HEK293 (cell line): ENCODE measurements at regions not wholly inside any gene's neighbourhood (a gene's known extent, or its start where the extent isn't known, plus 50 kb on each side); places are given as distances from the start of the nearest gene placed in this dataset.

Experiments used
- CTCF ChIA-PET: fragments of 350-600 bp; formaldehyde crosslinking; extraction: SDS; loops from one replicate; lab custom pipeline; 2021; ENCODE audit warnings: antibody characterized with exemption; lab: Yijun Ruan, JAX
- POLR2A ChIA-PET: fragments of 300-600 bp; formaldehyde crosslinking; extraction: SDS; loops from one replicate; lab custom pipeline; 2020; ENCODE audit warnings: antibody characterized with exemption, inconsistent platforms; lab: Yijun Ruan, JAX
- H3K27ac ChIP-seq: fragments of 200-500 bp; sonication (Bioruptor generic); 2 replicates; pipeline ENCODE4 v1.5.1; 2014; ENCODE audit warnings: low read depth, low read length, control low read depth, inconsistent platforms; ENCODE audit errors: extremely low read depth
- H3K36me3 ChIP-seq, 2 experiments: fragments of 200-500 bp in 1 of 2; sonication (Bioruptor generic) in 1 of 2; 1 replicate in 1 of 2; 2 replicates in 1 of 2; pipeline ENCODE4 v1.5.1; 2014 to 2017; ENCODE audit warnings: inconsistent platforms in 2 of 2, low read length in 2 of 2; ENCODE audit not compliant: control insufficient read depth in 2 of 2, insufficient read depth in 1 of 2
- H3K4me1 ChIP-seq: fragments of 200-500 bp; sonication (Bioruptor generic); 2 replicates; pipeline ENCODE4 v1.5.1; 2014; ENCODE audit warnings: mild to moderate bottlenecking, low read length, inconsistent platforms; ENCODE audit not compliant: control insufficient read depth, insufficient read depth
- H3K4me3 ChIP-seq: 2 replicates; pipeline ENCODE4 v1.5.1; 2011; ENCODE audit warnings: low read depth, mild to moderate bottlenecking, control low read depth, low read length, moderate library complexity
- H3K9me3 ChIP-seq: fragments of 200-500 bp; sonication (Bioruptor generic); 2 replicates; pipeline ENCODE4 v1.5.1; 2014; ENCODE audit warnings: low read depth, low read length, inconsistent platforms; ENCODE audit not compliant: control insufficient read depth, insufficient read depth
- EGR2 ChIP-seq: fragments of 450-650 bp; formaldehyde crosslinking; IDR thresholded peaks from 2 replicates; pipeline ENCODE4 v1.5.1; 2016; ENCODE audit warnings: low read depth, missing biosample characterization, missing genetic modification characterization
- FEZF1 ChIP-seq: fragments of 450-650 bp; formaldehyde crosslinking; IDR thresholded peaks from 2 replicates; pipeline ENCODE4 v1.5.1; 2016; ENCODE audit warnings: missing biosample characterization, missing genetic modification characterization
- GLIS1 ChIP-seq: fragments of 450-650 bp; formaldehyde crosslinking; IDR thresholded peaks from 2 replicates; pipeline ENCODE4 v1.5.1; 2016; ENCODE audit warnings: missing biosample characterization, missing genetic modification characterization
- HIC1 ChIP-seq: fragments of 450-650 bp; formaldehyde crosslinking; IDR thresholded peaks from 2 replicates; pipeline ENCODE4 v1.5.1; 2016; ENCODE audit warnings: missing biosample characterization, missing genetic modification characterization
- KLF10 ChIP-seq: fragments of 450-650 bp; IDR thresholded peaks from 2 replicates; pipeline ENCODE4 v1.5.1; 2018; ENCODE audit warnings: missing biosample characterization, mild to moderate bottlenecking, missing genetic modification characterization
- KLF9 ChIP-seq: fragments of 450-650 bp; formaldehyde crosslinking; IDR thresholded peaks from 2 replicates; pipeline ENCODE4 v1.5.1; 2016; ENCODE audit warnings: missing biosample characterization, missing genetic modification characterization, low read depth
- MEIS1 ChIP-seq: sonication (generic); formaldehyde crosslinking; IDR thresholded peaks from 2 replicates; pipeline ENCODE4 v1.8.1; 2022; ENCODE audit warnings: missing genetic modification reagents, mild to moderate bottlenecking, borderline replicate concordance
- MZF1 ChIP-seq: fragments of 450-650 bp; formaldehyde crosslinking; IDR thresholded peaks from 2 replicates; pipeline ENCODE4 v1.5.1; 2017; ENCODE audit warnings: missing biosample characterization, missing genetic modification characterization, borderline replicate concordance
- OSR2 ChIP-seq: fragments of 450-650 bp; formaldehyde crosslinking; IDR thresholded peaks from 2 replicates; pipeline ENCODE4 v1.5.1; 2016; ENCODE audit warnings: missing biosample characterization, missing genetic modification characterization
- PRDM4 ChIP-seq: fragments of 450-650 bp; formaldehyde crosslinking; IDR thresholded peaks from 2 replicates; pipeline ENCODE4 v1.5.1; 2017; ENCODE audit warnings: missing biosample characterization, missing genetic modification characterization
- SETDB1 ChIP-seq: IDR thresholded peaks from one replicate; pipeline ENCODE4 v1.6.1; 2017; ENCODE audit warnings: mild to moderate bottlenecking, low read length, moderate library complexity, mixed read lengths; ENCODE audit not compliant: insufficient read length
- ZBTB7A ChIP-seq: fragments of 450-650 bp; formaldehyde crosslinking; IDR thresholded peaks from 2 replicates; pipeline ENCODE4 v1.5.1; 2016; ENCODE audit warnings: low read depth, missing biosample characterization, missing genetic modification characterization
- ZFHX2 ChIP-seq: fragments of 450-650 bp; formaldehyde crosslinking; conservative IDR thresholded peaks from 2 replicates; pipeline ENCODE4 v1.5.1; 2016; ENCODE audit warnings: missing biosample characterization, missing genetic modification characterization
- ZFP41 ChIP-seq: fragments of 450-650 bp; formaldehyde crosslinking; IDR thresholded peaks from 2 replicates; pipeline ENCODE4 v1.5.1; 2016; ENCODE audit warnings: missing biosample characterization, missing genetic modification characterization, borderline replicate concordance
- ZNF112 ChIP-seq: fragments of 450-650 bp; formaldehyde crosslinking; IDR thresholded peaks from 2 replicates; pipeline ENCODE4 v1.5.0; 2017; ENCODE audit warnings: missing biosample characterization, missing genetic modification characterization
- ZNF174 ChIP-seq: fragments of 450-650 bp; formaldehyde crosslinking; IDR thresholded peaks from 2 replicates; pipeline ENCODE4 v1.5.0; 2017; ENCODE audit warnings: missing biosample characterization, mild to moderate bottlenecking, missing genetic modification characterization
- ZNF2 ChIP-seq: fragments of 450-650 bp; formaldehyde crosslinking; IDR thresholded peaks from 2 replicates; pipeline ENCODE4 v1.5.1; 2016; ENCODE audit warnings: missing biosample characterization, missing genetic modification characterization
- ZNF292 ChIP-seq: fragments of 450-650 bp; formaldehyde crosslinking; IDR thresholded peaks from 2 replicates; pipeline ENCODE4 v1.5.1; 2016; ENCODE audit warnings: low read depth, missing biosample characterization, missing genetic modification characterization, borderline replicate concordance
- ZNF423 ChIP-seq: fragments of 450-650 bp; formaldehyde crosslinking; IDR thresholded peaks from 2 replicates; pipeline ENCODE4 v1.5.1; 2016; ENCODE audit warnings: missing biosample characterization, missing genetic modification characterization
- ZNF518A ChIP-seq: fragments of 450-650 bp; formaldehyde crosslinking; conservative IDR thresholded peaks from 2 replicates; pipeline ENCODE4 v1.5.1; 2016; ENCODE audit warnings: low read depth, missing biosample characterization, missing genetic modification characterization
- ZNF660 ChIP-seq: fragments of 450-650 bp; IDR thresholded peaks from 2 replicates; pipeline ENCODE4 v1.5.1; 2018; ENCODE audit warnings: missing biosample characterization, mild to moderate bottlenecking, missing genetic modification characterization
- ZNF670 ChIP-seq: fragments of 450-650 bp; formaldehyde crosslinking; IDR thresholded peaks from 2 replicates; pipeline ENCODE4 v1.5.1; 2016; ENCODE audit warnings: missing biosample characterization, missing genetic modification characterization, low read depth
- ZNF707 ChIP-seq: fragments of 450-650 bp; formaldehyde crosslinking; IDR thresholded peaks from 2 replicates; pipeline ENCODE4 v1.5.1; 2016; ENCODE audit warnings: missing biosample characterization, missing genetic modification characterization
- ZSCAN16 ChIP-seq: fragments of 450-650 bp; formaldehyde crosslinking; IDR thresholded peaks from 2 replicates; pipeline ENCODE4 v1.5.1; 2016; ENCODE audit warnings: missing biosample characterization, missing genetic modification characterization
- ZSCAN30 ChIP-seq: fragments of 450-650 bp; IDR thresholded peaks from 2 replicates; pipeline ENCODE4 v1.5.1; 2018; ENCODE audit warnings: missing biosample characterization, mild to moderate bottlenecking, missing genetic modification characterization, moderate library complexity

GRCh38 chr17:71869293-71869692 is 251.5 kb upstream of the SOX9 start (continued):
- TF ChIP-seq HIC1 (tag by site-specific recombination) (no peak), ZBTB7A (tag by site-specific recombination) (no peak), ZNF707 (tag by site-specific recombination) (no peak), ZNF670 (no peak), ZSCAN16 (peak; percentile 90), ZFP41 (no peak), ZNF112 (tag by site-specific recombination) (no peak), ZNF292 (no peak), KLF9 (no peak)

GRCh38 chr17:71869841-71870545 is 250.8 kb upstream of the SOX9 start:
- no peak overlapping the region for H3K4me3 ChIP-seq
- H3K4me1 ChIP-seq = peaks cover 14% of the 10 kb centered on the region
- TF ChIP-seq ZNF660 (tag by site-specific recombination) (no peak), ZFP41 (no peak), MEIS1 (no peak), ZNF2 (no peak), EGR2 (no peak), ZSCAN30 (tag by site-specific recombination) (no peak)
- TF ChIP-seq, all 188 proteins: peak for 0
- H3K36me3 ChIP-seq = no peaks in the 10 kb centered on the region
- H3K9me3 ChIP-seq = no peaks in the 10 kb centered on the region
- POLR2A ChIA-PET = no interaction called here
- H3K27ac ChIP-seq = 0 out of 2 replicates have a peak overlapping the region, but pooled peaks have one; percentile 1
- CTCF ChIA-PET = no interaction called here

- H3K27ac ChIP-seq = no peak overlapping the region
- no peak overlapping the region for H3K4me3 ChIP-seq
- H3K4me1 ChIP-seq = peaks cover 14% of the 10 kb centered on the region
- H3K36me3 ChIP-seq = no peaks in the 10 kb centered on the region
- ChIA-PET CTCF (no interaction called here), POLR2A (no interaction called here)
- no peaks in the 10 kb centered on the region for H3K9me3 ChIP-seq
- TF ChIP-seq FEZF1 (peak; percentile 68), ZFHX2 (tag by site-specific recombination) (peak; percentile 52), PRDM4 (peak; percentile 78), ZNF518A (tag by site-specific recombination) (no peak), KLF10 (tag by site-specific recombination) (peak; percentile 88), GLIS1 (tag by site-specific recombination) (0 out of 2 replicates have a peak, but pooled peaks have one; percentile 8), ZNF423 (no peak), ZNF174 (tag by site-specific recombination) (no peak), SETDB1 (no peak), MZF1 (no peak), OSR2 (peak; percentile 50)
These were observed 250.3 kb upstream of the SOX9 start for GRCh38 chr17:71870546-71870862.
